ENCODE measurements at regions not wholly inside any gene's neighbourhood (a gene's known extent, or its start where the extent isn't known, plus 50 kb on each side); places are given as distances from the start of the nearest gene placed in this dataset.

GRCh38 chr21:35199733-35200015 is 150.6 kb upstream of the RUNX1 start:
- TF ChIP-seq CTCF (IDR thresholded peaks at IDR 0.05; ENCODE audit: low read depth, low read length) (no peak), MAX (IDR thresholded peaks at IDR 0.05; ENCODE audit: low read depth, low read length) (no peak), POLR2A (IDR thresholded peaks at IDR 0.05; ENCODE audit: extremely low read depth, insufficient read length) (no peak)
